GM23338 (cell line): ENCODE measurements at regions not wholly inside any gene's neighbourhood (a gene's known extent, or its start where the extent isn't known, plus 50 kb on each side); places are given as distances from the start of the nearest gene placed in this dataset.
A peak's percentile ranks its signal among the peaks of the same experiment; 100 is the strongest.

ENCODE experiments used
- ATAC-seq: fragments of 200-7000 bp; cut with Tn5 transposase; 3 replicates; pipeline ENCODE4 v1.9.1; 2020
- DNase-seq: peaks from one replicate; pipeline ENCODE4 v3.0.0-alpha.2; 2015; ENCODE audit warnings: low spot score
- H2AFZ ChIP-seq: fragments of 200-600 bp; sonication (generic); 2 replicates; pipeline ENCODE4 v1.8.0; 2016; ENCODE audit warnings: antibody characterized with exemption, mild to moderate bottlenecking, moderate library complexity
- H3F3A ChIP-seq: fragments of 200-600 bp; sonication (generic); replicated peaks from 2 replicates; pipeline ENCODE4 v1.8.0; 2017; ENCODE audit warnings: antibody characterized with exemption, mixed run types, low read depth
- H3K27ac ChIP-seq: fragments of 200-600 bp; sonication (generic); 2 replicates; pipeline ENCODE4 v1.6.1; 2016; ENCODE audit warnings: low read depth
- H3K27me3 ChIP-seq: fragments of 200-600 bp; sonication (generic); 2 replicates; pipeline ENCODE4 v1.8.0; 2016; ENCODE audit warnings: mild to moderate bottlenecking, mixed run types, moderate library complexity; ENCODE audit not compliant: insufficient read depth
- H3K36me3 ChIP-seq: fragments of 200-600 bp; sonication (generic); 2 replicates; pipeline ENCODE4 v1.8.0; 2016; ENCODE audit warnings: mild to moderate bottlenecking; ENCODE audit not compliant: insufficient read depth
- H3K4me1 ChIP-seq: fragments of 200-600 bp; sonication (generic); 2 replicates; pipeline ENCODE4 v1.8.0; 2016; ENCODE audit warnings: mild to moderate bottlenecking, moderate library complexity; ENCODE audit not compliant: insufficient read depth
- H3K4me2 ChIP-seq: fragments of 200-600 bp; sonication (generic); 2 replicates; pipeline ENCODE4 v1.7.1; 2017; ENCODE audit warnings: mixed run types
- H3K4me3 ChIP-seq: fragments of 200-600 bp; sonication (generic); 2 replicates; pipeline ENCODE4 v1.6.1; 2016; ENCODE audit warnings: mixed run types
- H3K79me2 ChIP-seq: fragments of 200-600 bp; sonication (generic); replicated peaks from 2 replicates; pipeline ENCODE4 v1.8.0; 2017; ENCODE audit warnings: mild to moderate bottlenecking; ENCODE audit not compliant: insufficient read depth
- H3K9me2 ChIP-seq: fragments of 200-600 bp; sonication (generic); 2 replicates; pipeline ENCODE4 v1.8.0; 2017; ENCODE audit not compliant: insufficient read depth
- H4K20me1 ChIP-seq: fragments of 200-600 bp; sonication (generic); replicated peaks from 2 replicates; pipeline ENCODE4 v1.8.0; 2017; ENCODE audit warnings: mild to moderate bottlenecking; ENCODE audit not compliant: insufficient read depth
- H3K27ac Mint-ChIP-seq: 2 replicates; pipeline ENCODE4 v1.8.0; 2020; ENCODE audit warnings: inconsistent platforms, mild to moderate bottlenecking, moderate library complexity, mixed read lengths
- H3K27me3 Mint-ChIP-seq: 3 replicates; pipeline ENCODE4 v1.8.0; 2022; ENCODE audit warnings: low read depth, mild to moderate bottlenecking, moderate library complexity, mixed read lengths, inconsistent platforms; ENCODE audit not compliant: insufficient read depth, poor library complexity
- H3K36me3 Mint-ChIP-seq: 3 replicates; pipeline ENCODE4 v1.8.0; 2021; ENCODE audit warnings: low read depth, mild to moderate bottlenecking, inconsistent platforms, moderate library complexity, mixed read lengths
- H3K4me1 Mint-ChIP-seq: 3 replicates; pipeline ENCODE4 v1.8.0; 2020; ENCODE audit warnings: mild to moderate bottlenecking, inconsistent platforms, mixed read lengths
- H3K4me3 Mint-ChIP-seq: 3 replicates; pipeline ENCODE4 v1.8.0; 2021; ENCODE audit warnings: moderate library complexity, mild to moderate bottlenecking, inconsistent platforms, mixed read lengths
- H3K9me3 Mint-ChIP-seq: 3 replicates; pipeline ENCODE4 v1.8.0; 2020; ENCODE audit warnings: moderate library complexity, mild to moderate bottlenecking, inconsistent platforms, mixed read lengths
- CREB1 ChIP-seq: fragments of 250-450 bp; sonication (Bioruptor Pico); IDR thresholded peaks from 2 replicates; pipeline ENCODE4 v1.5.0; 2020; ENCODE audit warnings: low read depth, mild to moderate bottlenecking, moderate library complexity
- CTCF ChIP-seq, 2 experiments: fragments of 200-600 bp in 1 of 2; sonication (generic) in 1 of 2; conservative IDR thresholded peaks; 2 replicates each; pipeline versions ENCODE4 v1.5.1 to v1.6.1; 2016 to 2017; ENCODE audit warnings: antibody characterized with exemption in 2 of 2, low read depth in 2 of 2, mild to moderate bottlenecking in 2 of 2, moderate library complexity in 1 of 2
- ETS1 ChIP-seq: IDR thresholded peaks from 2 replicates; pipeline ENCODE4 v1.6.1; 2016; ENCODE audit warnings: antibody characterized with exemption
- EZH2phosphoT487 ChIP-seq: fragments of 200-600 bp; sonication (generic); IDR thresholded peaks from one replicate; pipeline ENCODE4 v1.8.1; 2018; ENCODE audit warnings: antibody characterized with exemption; ENCODE audit not compliant: unreplicated experiment
- JUNB ChIP-seq: IDR thresholded peaks from one replicate; pipeline ENCODE4 v1.6.1; 2016; ENCODE audit warnings: antibody characterized with exemption; ENCODE audit not compliant: unreplicated experiment
- NANOG ChIP-seq: IDR thresholded peaks from 2 replicates; pipeline ENCODE4 v1.6.1; 2016; ENCODE audit warnings: antibody characterized with exemption, borderline replicate concordance
- POLR2AphosphoS5 ChIP-seq: IDR thresholded peaks from 2 replicates; pipeline ENCODE4 v1.6.1; 2016; ENCODE audit warnings: antibody characterized with exemption, low read depth
- REST ChIP-seq: IDR thresholded peaks from one replicate; pipeline ENCODE4 v1.6.1; 2018; ENCODE audit warnings: antibody characterized with exemption; ENCODE audit not compliant: unreplicated experiment
- STAT1 ChIP-seq: IDR thresholded peaks from one replicate; pipeline ENCODE4 v1.6.1; 2016; ENCODE audit warnings: antibody characterized with exemption; ENCODE audit not compliant: unreplicated experiment
- ZNF114 ChIP-seq: fragments of 250-450 bp; sonication (Bioruptor Pico); IDR thresholded peaks from 2 replicates; pipeline ENCODE4 v1.5.0; 2020; ENCODE audit warnings: mild to moderate bottlenecking, moderate library complexity
- ZNF331 ChIP-seq: fragments of 250-450 bp; sonication (Bioruptor Pico); IDR thresholded peaks from 2 replicates; pipeline ENCODE4 v1.5.0; 2020; ENCODE audit warnings: low read depth, mild to moderate bottlenecking, moderate library complexity
- ZNF462 ChIP-seq: fragments of 250-450 bp; sonication (Bioruptor Pico); IDR thresholded peaks from 2 replicates; pipeline ENCODE4 v1.5.0; 2020; ENCODE audit warnings: mild to moderate bottlenecking, moderate library complexity

- TF ChIP-seq POLR2AphosphoS5 = no peak
Measured at GRCh38 chr6:118372413-118372812, 175.7 kb upstream of the PLN start (continued).

- Mint-ChIP-seq H3K27me3 (no peaks in the 10 kb centered on the region), H3K4me1 (peaks cover 12% of the 10 kb centered on the region), H3K4me3 (no peak overlapping the region), H3K27ac (no peak overlapping the region), H3K9me3 (peaks cover 4% of the 10 kb centered on the region; the same call in 2 of the 3 replicates), H3K36me3 (no peaks in the 10 kb centered on the region)
- H2AFZ ChIP-seq = 0 out of 2 replicates have a peak overlapping the region, but pooled peaks have one; percentile 19
- no peak overlapping the region for H3K4me3 ChIP-seq
- H3F3A ChIP-seq = no peaks in the 10 kb centered on the region
- peak; percentile 98 for ATAC-seq
- no peaks in the 10 kb centered on the region for H3K79me2 ChIP-seq
- no peaks in the 10 kb centered on the region; the same call in 1 of the 2 replicates for H3K4me1 ChIP-seq
- no peaks in the 10 kb centered on the region for H3K27me3 ChIP-seq
- H3K4me2 ChIP-seq = 0 out of 2 replicates have a peak overlapping the region, but pooled peaks have one; percentile 20
- no peak overlapping the region for H3K27ac ChIP-seq
- no peaks in the 10 kb centered on the region for H4K20me1 ChIP-seq
- DNase-seq = peak; percentile 74
- H3K9me2 ChIP-seq = 0 out of 2 replicates have a peak, but pooled peaks cover 3% of the 10 kb centered on the region
- no peaks in the 10 kb centered on the region for H3K36me3 ChIP-seq
- TF ChIP-seq REST (no peak), JUNB (no peak), ZNF331 (CRISPR knock-in tag) (no peak), CREB1 (no peak), EZH2phosphoT487 (no peak), ZNF114 (no peak), CTCF (conservative IDR thresholded peaks at IDR 0.05; ENCODE audit: low read depth in 2 of 2) (no peak), ZNF462 (CRISPR knock-in tag) (no peak), POLR2AphosphoS5 (no peak), STAT1 (no peak), ETS1 (no peak), NANOG (no peak)
Measured at GRCh38 chr6:118377711-118378414, 170.2 kb upstream of the PLN start.
